ENCODE measurements at regions not wholly inside any gene's neighbourhood (a gene's known extent, or its start where the extent isn't known, plus 50 kb on each side); places are given as distances from the start of the nearest gene placed in this dataset.

GRCh38 chr3:69496856-69497255, 111.0 kb upstream of the FRMD4B start:
- H3K27ac ChIP-seq (ENCODE audit: low read depth, low read length), result no peak overlapping the region
- H3K27me3 ChIP-seq (ENCODE audit: control insufficient read depth in 1 of 2, insufficient read depth in 2 of 2, low read length in 2 of 2), result no peaks in the 10 kb centered on the region
- no peak overlapping the region for H3K9ac ChIP-seq (ENCODE audit: low read depth in 1 of 2, low read length in 2 of 2)
- no peak overlapping the region for H3K4me3 ChIP-seq (ENCODE audit: low read depth in 1 of 2, low read length in 2 of 2)
- no peaks in the 10 kb centered on the region for H3K36me3 ChIP-seq (ENCODE audit: control insufficient read depth in 1 of 2, insufficient read depth in 2 of 2, low read length in 2 of 2)
- no peaks in the 10 kb centered on the region for H3K9me3 ChIP-seq (ENCODE audit: control insufficient read depth in 1 of 2, low read length in 2 of 2)
- no peaks in the 10 kb centered on the region for H3K4me1 ChIP-seq (ENCODE audit: control insufficient read depth in 1 of 2, insufficient read depth in 2 of 2, low read length in 2 of 2)

- Histone ChIP-seq H3K4me3 (ENCODE audit: low read depth in 1 of 2, low read length in 2 of 2) (no peak overlapping the region), H3K36me3 (ENCODE audit: control insufficient read depth in 1 of 2, insufficient read depth in 2 of 2, low read length in 2 of 2) (no peaks in the 10 kb centered on the region), H3K27ac (ENCODE audit: low read depth, low read length) (no peak overlapping the region), H3K9me3 (ENCODE audit: control insufficient read depth in 1 of 2, low read length in 2 of 2) (no peaks in the 10 kb centered on the region), H3K4me1 (ENCODE audit: control insufficient read depth in 1 of 2, insufficient read depth in 2 of 2, low read length in 2 of 2) (no peaks in the 10 kb centered on the region), H3K9ac (ENCODE audit: low read depth in 1 of 2, low read length in 2 of 2) (no peak overlapping the region), H3K27me3 (ENCODE audit: control insufficient read depth in 1 of 2, insufficient read depth in 2 of 2, low read length in 2 of 2) (no peaks in the 10 kb centered on the region)
These were observed 108.3 kb upstream of the FRMD4B start for GRCh38 chr3:69494185-69494584.

- no peak overlapping the region for H3K27ac ChIP-seq (ENCODE audit: low read depth, low read length)
- H3K9ac ChIP-seq (ENCODE audit: low read depth in 1 of 2, low read length in 2 of 2), result no peak overlapping the region
- no peaks in the 10 kb centered on the region for H3K27me3 ChIP-seq (ENCODE audit: control insufficient read depth in 1 of 2, insufficient read depth in 2 of 2, low read length in 2 of 2)
- H3K9me3 ChIP-seq (ENCODE audit: control insufficient read depth in 1 of 2, low read length in 2 of 2), result no peaks in the 10 kb centered on the region
- no peaks in the 10 kb centered on the region for H3K4me1 ChIP-seq (ENCODE audit: control insufficient read depth in 1 of 2, insufficient read depth in 2 of 2, low read length in 2 of 2)
- H3K36me3 ChIP-seq (ENCODE audit: control insufficient read depth in 1 of 2, insufficient read depth in 2 of 2, low read length in 2 of 2), result no peaks in the 10 kb centered on the region
- H3K4me3 ChIP-seq (ENCODE audit: low read depth in 1 of 2, low read length in 2 of 2), result no peak overlapping the region
These were observed 107.3 kb upstream of the FRMD4B start for GRCh38 chr3:69493157-69493556.

GRCh38 chr3:69491975-69492374, 106.1 kb upstream of the FRMD4B start:
- no peaks in the 10 kb centered on the region for H3K36me3 ChIP-seq (ENCODE audit: control insufficient read depth in 1 of 2, insufficient read depth in 2 of 2, low read length in 2 of 2)
- no peaks in the 10 kb centered on the region for H3K27me3 ChIP-seq (ENCODE audit: control insufficient read depth in 1 of 2, insufficient read depth in 2 of 2, low read length in 2 of 2)
- H3K9me3 ChIP-seq (ENCODE audit: control insufficient read depth in 1 of 2, low read length in 2 of 2), result no peaks in the 10 kb centered on the region
- H3K4me3 ChIP-seq (ENCODE audit: low read depth in 1 of 2, low read length in 2 of 2), result no peak overlapping the region
- no peaks in the 10 kb centered on the region for H3K4me1 ChIP-seq (ENCODE audit: control insufficient read depth in 1 of 2, insufficient read depth in 2 of 2, low read length in 2 of 2)
- no peak overlapping the region for H3K9ac ChIP-seq (ENCODE audit: low read depth in 1 of 2, low read length in 2 of 2)
- no peak overlapping the region for H3K27ac ChIP-seq (ENCODE audit: low read depth, low read length)

- H3K36me3 ChIP-seq (ENCODE audit: control insufficient read depth in 1 of 2, insufficient read depth in 2 of 2, low read length in 2 of 2), result no peaks in the 10 kb centered on the region
- no peak overlapping the region for H3K4me3 ChIP-seq (ENCODE audit: low read depth in 1 of 2, low read length in 2 of 2)
- no peak overlapping the region for H3K9ac ChIP-seq (ENCODE audit: low read depth in 1 of 2, low read length in 2 of 2)
- no peak overlapping the region for H3K27ac ChIP-seq (ENCODE audit: low read depth, low read length)
- H3K27me3 ChIP-seq (ENCODE audit: control insufficient read depth in 1 of 2, insufficient read depth in 2 of 2, low read length in 2 of 2), result no peaks in the 10 kb centered on the region
- H3K4me1 ChIP-seq (ENCODE audit: control insufficient read depth in 1 of 2, insufficient read depth in 2 of 2, low read length in 2 of 2), result no peaks in the 10 kb centered on the region
- H3K9me3 ChIP-seq (ENCODE audit: control insufficient read depth in 1 of 2, low read length in 2 of 2), result no peaks in the 10 kb centered on the region
These were observed 105.1 kb upstream of the FRMD4B start for GRCh38 chr3:69490971-69491370.

- Histone ChIP-seq H3K9me3 (ENCODE audit: control insufficient read depth in 1 of 2, low read length in 2 of 2) (no peaks in the 10 kb centered on the region), H3K9ac (ENCODE audit: low read depth in 1 of 2, low read length in 2 of 2) (no peak overlapping the region), H3K27ac (ENCODE audit: low read depth, low read length) (no peak overlapping the region), H3K4me1 (ENCODE audit: control insufficient read depth in 1 of 2, insufficient read depth in 2 of 2, low read length in 2 of 2) (no peaks in the 10 kb centered on the region), H3K4me3 (ENCODE audit: low read depth in 1 of 2, low read length in 2 of 2) (no peak overlapping the region), H3K36me3 (ENCODE audit: control insufficient read depth in 1 of 2, insufficient read depth in 2 of 2, low read length in 2 of 2) (no peaks in the 10 kb centered on the region), H3K27me3 (ENCODE audit: control insufficient read depth in 1 of 2, insufficient read depth in 2 of 2, low read length in 2 of 2) (no peaks in the 10 kb centered on the region)
These were observed 104.3 kb upstream of the FRMD4B start for GRCh38 chr3:69490235-69490634.

- H3K9ac ChIP-seq (ENCODE audit: low read depth in 1 of 2, low read length in 2 of 2), result no peak overlapping the region
- H3K4me1 ChIP-seq (ENCODE audit: control insufficient read depth in 1 of 2, insufficient read depth in 2 of 2, low read length in 2 of 2), result no peaks in the 10 kb centered on the region
- no peaks in the 10 kb centered on the region for H3K9me3 ChIP-seq (ENCODE audit: control insufficient read depth in 1 of 2, low read length in 2 of 2)
- no peaks in the 10 kb centered on the region for H3K36me3 ChIP-seq (ENCODE audit: control insufficient read depth in 1 of 2, insufficient read depth in 2 of 2, low read length in 2 of 2)
- H3K27ac ChIP-seq (ENCODE audit: low read depth, low read length), result no peak overlapping the region
- H3K27me3 ChIP-seq (ENCODE audit: control insufficient read depth in 1 of 2, insufficient read depth in 2 of 2, low read length in 2 of 2), result no peaks in the 10 kb centered on the region
- no peak overlapping the region for H3K4me3 ChIP-seq (ENCODE audit: low read depth in 1 of 2, low read length in 2 of 2)
These were observed 102.1 kb upstream of the FRMD4B start for GRCh38 chr3:69488026-69488425.

- no peaks in the 10 kb centered on the region for H3K9me3 ChIP-seq (ENCODE audit: control insufficient read depth in 1 of 2, low read length in 2 of 2)
- H3K27ac ChIP-seq (ENCODE audit: low read depth, low read length), result no peak overlapping the region
- no peak overlapping the region for H3K9ac ChIP-seq (ENCODE audit: low read depth in 1 of 2, low read length in 2 of 2)
- H3K27me3 ChIP-seq (ENCODE audit: control insufficient read depth in 1 of 2, insufficient read depth in 2 of 2, low read length in 2 of 2), result no peaks in the 10 kb centered on the region
- H3K4me3 ChIP-seq (ENCODE audit: low read depth in 1 of 2, low read length in 2 of 2), result no peak overlapping the region
- H3K36me3 ChIP-seq (ENCODE audit: control insufficient read depth in 1 of 2, insufficient read depth in 2 of 2, low read length in 2 of 2), result no peaks in the 10 kb centered on the region
- H3K4me1 ChIP-seq (ENCODE audit: control insufficient read depth in 1 of 2, insufficient read depth in 2 of 2, low read length in 2 of 2), result no peaks in the 10 kb centered on the region
These were observed 99.6 kb upstream of the FRMD4B start for GRCh38 chr3:69485489-69485888.

GRCh38 chr3:69484507-69485393, 98.9 kb upstream of the FRMD4B start:
- Histone ChIP-seq H3K36me3 (ENCODE audit: control insufficient read depth in 1 of 2, insufficient read depth in 2 of 2, low read length in 2 of 2) (no peaks in the 10 kb centered on the region), H3K27me3 (ENCODE audit: control insufficient read depth in 1 of 2, insufficient read depth in 2 of 2, low read length in 2 of 2) (no peaks in the 10 kb centered on the region), H3K9ac (ENCODE audit: low read depth in 1 of 2, low read length in 2 of 2) (no peak overlapping the region), H3K4me3 (ENCODE audit: low read depth in 1 of 2, low read length in 2 of 2) (no peak overlapping the region), H3K4me1 (ENCODE audit: control insufficient read depth in 1 of 2, insufficient read depth in 2 of 2, low read length in 2 of 2) (no peaks in the 10 kb centered on the region), H3K9me3 (ENCODE audit: control insufficient read depth in 1 of 2, low read length in 2 of 2) (no peaks in the 10 kb centered on the region), H3K27ac (ENCODE audit: low read depth, low read length) (no peak overlapping the region)

- no peaks in the 10 kb centered on the region for H3K9me3 ChIP-seq (ENCODE audit: control insufficient read depth in 1 of 2, low read length in 2 of 2)
- H3K36me3 ChIP-seq (ENCODE audit: control insufficient read depth in 1 of 2, insufficient read depth in 2 of 2, low read length in 2 of 2), result no peaks in the 10 kb centered on the region
- H3K4me3 ChIP-seq (ENCODE audit: low read depth in 1 of 2, low read length in 2 of 2), result no peak overlapping the region
- no peaks in the 10 kb centered on the region for H3K4me1 ChIP-seq (ENCODE audit: control insufficient read depth in 1 of 2, insufficient read depth in 2 of 2, low read length in 2 of 2)
- no peak overlapping the region for H3K9ac ChIP-seq (ENCODE audit: low read depth in 1 of 2, low read length in 2 of 2)
- H3K27ac ChIP-seq (ENCODE audit: low read depth, low read length), result no peak overlapping the region
- no peaks in the 10 kb centered on the region for H3K27me3 ChIP-seq (ENCODE audit: control insufficient read depth in 1 of 2, insufficient read depth in 2 of 2, low read length in 2 of 2)
These were observed 97.6 kb upstream of the FRMD4B start for GRCh38 chr3:69483449-69483848.

Data from duodenal mucosa (tissue), 2 donors.